Pulmonary artery endothelial cell (primary cell): ENCODE measurements at regions not wholly inside any gene's neighbourhood (a gene's known extent, or its start where the extent isn't known, plus 50 kb on each side); places are given as distances from the start of the nearest gene placed in this dataset.

Experiments
- DNase-seq: peaks from one replicate; pipeline ENCODE4 v3.0.0-alpha.2; 2011; ENCODE audit warnings: low read depth, low spot score

- DNase-seq: no peak
These were observed 58.1 kb upstream of the PRR23E start for GRCh38 chr3:127134887-127135240.

- no peak for DNase-seq
These were observed 57.5 kb upstream of the PRR23E start for GRCh38 chr3:127135241-127136023.

GRCh38 chr3:127136024-127136600 lies 56.8 kb upstream of the PRR23E start:
- no peak for DNase-seq

- DNase-seq: no peak
These were observed 56.2 kb upstream of the PRR23E start for GRCh38 chr3:127136706-127137105.

GRCh38 chr3:127137113-127137512 lies 55.8 kb upstream of the PRR23E start:
- no peak for DNase-seq

- DNase-seq: no peak
These were observed 55.0 kb upstream of the PRR23E start for GRCh38 chr3:127137757-127138536.

GRCh38 chr3:127139601-127140500 lies 53.1 kb upstream of the PRR23E start:
- DNase-seq: no peak

- DNase-seq: no peak
These were observed 52.1 kb upstream of the PRR23E start for GRCh38 chr3:127140501-127141460.

GRCh38 chr3:127141921-127142730 lies 50.8 kb upstream of the PRR23E start:
- no peak for DNase-seq
